Activated T-helper 17 cell treated with anti-CD3 and anti-CD28 coated beads, Interleukin-2, amount 50 U/mL, for 72 hours (primary cell): ENCODE measurements at regions not wholly inside any gene's neighbourhood (a gene's known extent, or its start where the extent isn't known, plus 50 kb on each side); places are given as distances from the start of the nearest gene placed in this dataset.
"Not testable (repeated sequence)": the region's sequence is repeated elsewhere in the genome, so short reads cannot be mapped to it uniquely, and the experiment has no call there.

Experiments
- ATAC-seq: fragments of 150-1000 bp; cut with Tn5 transposase; replicated peaks from 2 replicates; pipeline ENCODE4 v1.10.0; 2021; ENCODE audit warnings: mild to moderate bottlenecking, moderate library complexity
- H3K27ac Mint-ChIP-seq: one replicate; pipeline ENCODE4 v1.8.0; 2022; ENCODE audit warnings: mixed read lengths
- H3K27me3 Mint-ChIP-seq: one replicate; pipeline ENCODE4 v1.8.0; 2022; ENCODE audit warnings: mixed read lengths
- H3K36me3 Mint-ChIP-seq: one replicate; pipeline ENCODE4 v1.8.0; 2022; ENCODE audit warnings: low read depth, mild to moderate bottlenecking, mixed read lengths
- H3K4me1 Mint-ChIP-seq: one replicate; pipeline ENCODE4 v1.8.0; 2022; ENCODE audit warnings: mixed read lengths
- H3K4me3 Mint-ChIP-seq: one replicate; pipeline ENCODE4 v1.8.0; 2022; ENCODE audit warnings: mild to moderate bottlenecking, mixed read lengths
- H3K9me3 Mint-ChIP-seq: one replicate; pipeline ENCODE4 v1.8.0; 2022; ENCODE audit warnings: mixed read lengths

DNA sequence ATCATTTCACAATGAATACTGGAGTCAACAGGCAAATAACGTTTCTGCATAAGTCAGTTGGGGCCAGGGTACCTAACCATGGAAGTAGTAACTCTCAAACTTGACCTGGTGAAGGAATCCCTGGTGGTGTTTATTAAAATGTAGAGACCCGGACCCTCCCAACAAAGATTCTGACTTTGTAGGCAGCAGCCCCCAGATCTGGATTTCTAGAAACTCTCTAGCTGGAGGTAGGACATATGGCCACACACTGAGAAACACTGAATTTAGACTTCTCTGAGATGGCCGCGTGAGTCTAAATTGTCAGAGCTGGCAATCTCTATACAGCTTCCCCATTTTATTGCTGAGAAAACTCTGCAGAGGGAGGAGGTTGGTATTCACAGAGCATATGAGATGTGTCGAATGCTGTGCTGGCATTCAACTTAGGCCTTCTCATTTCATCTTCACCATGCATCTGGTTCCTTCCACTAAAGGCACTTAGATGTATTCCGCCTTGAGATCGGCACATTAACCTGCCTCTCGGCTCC, 278.1 kb downstream of the CYRIA start:
- Mint-ChIP-seq H3K4me1 (no peaks in the 10 kb centered on the region), H3K27me3 (peaks cover 6% of the 10 kb centered on the region), H3K9me3 (peaks cover 7% of the 10 kb centered on the region), H3K27ac (no peak overlapping the region), H3K4me3 (no peak overlapping the region), H3K36me3 (no peaks in the 10 kb centered on the region)
- no peak for ATAC-seq

DNA sequence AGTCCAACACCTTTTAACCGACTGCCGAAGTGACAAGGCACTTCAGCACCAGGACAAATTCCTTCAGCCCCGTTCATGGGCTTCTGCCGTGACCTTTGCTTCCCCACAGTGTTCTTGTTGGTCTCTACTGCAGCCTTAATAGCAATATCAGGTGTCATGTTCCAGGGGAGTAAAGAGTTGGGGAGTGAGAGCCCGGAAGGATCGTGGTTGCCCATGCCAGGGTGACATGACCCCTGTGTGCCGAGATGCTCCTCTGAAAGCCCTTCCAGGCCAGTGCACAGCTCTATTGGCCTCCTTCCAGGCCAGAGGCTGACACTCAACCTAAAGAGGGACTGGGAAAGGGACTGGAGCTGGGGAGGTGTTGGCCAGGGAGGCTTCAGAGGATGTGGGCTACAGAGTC, 279.2 kb downstream of the CYRIA start:
- Mint-ChIP-seq H3K27ac (no peak overlapping the region), H3K36me3 (no peaks in the 10 kb centered on the region), H3K9me3 (peaks cover 6% of the 10 kb centered on the region), H3K4me1 (no peaks in the 10 kb centered on the region), H3K4me3 (no peak overlapping the region), H3K27me3 (peaks cover 4% of the 10 kb centered on the region)
- ATAC-seq: no peak

- no peaks in the 10 kb centered on the region for H3K36me3 Mint-ChIP-seq
- H3K4me3 Mint-ChIP-seq: no peak overlapping the region
- no peak for ATAC-seq
- H3K4me1 Mint-ChIP-seq: no peaks in the 10 kb centered on the region
- no peak overlapping the region for H3K27ac Mint-ChIP-seq
- H3K27me3 Mint-ChIP-seq: peaks cover 8% of the 10 kb centered on the region
- peaks cover 4% of the 10 kb centered on the region for H3K9me3 Mint-ChIP-seq
Observed at GRCh38 chr2:16386031-16386430, 279.6 kb downstream of the CYRIA start.

- H3K36me3 Mint-ChIP-seq: no peaks in the 10 kb centered on the region
- no peak overlapping the region for H3K27ac Mint-ChIP-seq
- H3K4me3 Mint-ChIP-seq: no peak overlapping the region
- H3K27me3 Mint-ChIP-seq: peaks cover 8% of the 10 kb centered on the region
- H3K4me1 Mint-ChIP-seq: no peaks in the 10 kb centered on the region
- peaks cover 4% of the 10 kb centered on the region for H3K9me3 Mint-ChIP-seq
- no peak for ATAC-seq
Observed at GRCh38 chr2:16385341-16385740, 280.3 kb downstream of the CYRIA start.

DNA sequence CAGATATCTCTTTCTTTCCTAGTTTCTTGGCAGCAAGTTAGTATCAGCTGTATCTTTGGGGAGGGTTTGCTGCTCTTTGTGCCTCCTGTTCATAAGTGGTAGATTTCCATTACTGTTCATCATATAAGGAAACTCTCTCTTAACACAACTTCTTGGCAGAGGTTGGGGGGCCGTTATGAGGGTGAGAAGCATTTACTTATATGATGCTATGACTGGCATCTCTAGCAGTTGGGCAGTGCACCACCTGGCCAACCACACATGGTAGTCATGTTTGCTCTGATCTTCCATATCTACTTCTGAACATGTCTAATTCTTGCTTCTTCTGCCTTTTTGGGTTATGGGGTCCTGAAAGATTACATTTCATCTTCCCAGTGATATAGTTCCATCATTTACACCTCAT, 282.2 kb downstream of the CYRIA start:
- Mint-ChIP-seq H3K9me3 (peaks cover 4% of the 10 kb centered on the region), H3K27me3 (peaks cover 8% of the 10 kb centered on the region), H3K27ac (no peak overlapping the region), H3K36me3 (no peaks in the 10 kb centered on the region), H3K4me1 (no peaks in the 10 kb centered on the region), H3K4me3 (no peak overlapping the region)
- no peak for ATAC-seq

DNA sequence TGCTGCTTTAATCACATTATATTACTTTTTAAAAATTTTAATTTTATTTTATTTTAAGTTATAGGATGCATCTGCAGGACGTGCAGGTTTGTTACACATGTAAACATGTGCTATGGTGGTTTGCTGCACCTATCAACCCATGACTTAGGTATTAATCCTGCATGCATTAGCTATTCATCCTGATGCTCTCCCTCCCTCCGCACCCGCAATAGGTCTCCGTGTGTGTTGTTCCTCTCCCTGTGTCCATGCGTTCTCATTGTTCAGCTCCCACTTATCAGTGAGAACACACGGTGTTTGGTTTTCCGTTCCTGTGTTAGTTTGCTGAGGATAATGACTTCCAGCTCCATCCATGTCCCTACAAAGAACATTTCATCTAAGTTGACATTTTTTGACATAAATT, 283.2 kb downstream of the CYRIA start:
- no peak for ATAC-seq
- H3K27ac Mint-ChIP-seq: no peak overlapping the region
- peaks cover 7% of the 10 kb centered on the region for H3K9me3 Mint-ChIP-seq
- no peak overlapping the region for H3K4me3 Mint-ChIP-seq
- peaks cover 8% of the 10 kb centered on the region for H3K27me3 Mint-ChIP-seq
- no peaks in the 10 kb centered on the region for H3K36me3 Mint-ChIP-seq
- no peaks in the 10 kb centered on the region for H3K4me1 Mint-ChIP-seq

- no peak overlapping the region for H3K27ac Mint-ChIP-seq
- H3K36me3 Mint-ChIP-seq: no peaks in the 10 kb centered on the region
- H3K27me3 Mint-ChIP-seq: peaks cover 8% of the 10 kb centered on the region
- H3K4me3 Mint-ChIP-seq: no peak overlapping the region
- ATAC-seq: no peak
- no peaks in the 10 kb centered on the region for H3K4me1 Mint-ChIP-seq
- H3K9me3 Mint-ChIP-seq: peaks cover 7% of the 10 kb centered on the region
Observed at GRCh38 chr2:16381511-16381910, 284.1 kb downstream of the CYRIA start.

DNA sequence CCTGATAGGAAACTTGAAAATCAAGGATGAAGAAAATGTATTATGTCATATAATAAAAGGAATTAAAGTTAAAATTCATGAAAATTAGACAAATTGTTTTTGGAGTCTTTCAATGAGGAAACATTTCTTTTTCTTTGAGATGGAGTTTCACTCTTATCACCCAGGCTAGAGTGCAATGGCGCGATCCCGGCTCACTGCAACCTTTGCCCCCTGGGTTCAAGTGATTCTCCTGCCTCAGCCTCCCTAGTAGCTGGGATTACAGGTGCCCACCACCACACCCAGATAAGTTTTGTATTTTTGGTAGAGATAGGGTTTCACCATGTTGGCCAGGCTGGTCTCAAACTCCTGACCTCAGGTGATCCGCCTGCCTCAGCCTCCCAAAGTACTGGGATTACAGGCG, 285.7 kb downstream of the CYRIA start:
- ATAC-seq, H3K27ac Mint-ChIP-seq, H3K4me3 Mint-ChIP-seq, H3K27me3 Mint-ChIP-seq, H3K4me1 Mint-ChIP-seq, H3K36me3 Mint-ChIP-seq, H3K9me3 Mint-ChIP-seq: not testable (repeated sequence)

GRCh38 chr2:16379061-16379460, 286.6 kb downstream of the CYRIA start:
- H3K27ac Mint-ChIP-seq, H3K4me3 Mint-ChIP-seq, ATAC-seq, H3K4me1 Mint-ChIP-seq, H3K36me3 Mint-ChIP-seq, H3K9me3 Mint-ChIP-seq, H3K27me3 Mint-ChIP-seq: not testable (repeated sequence)

DNA sequence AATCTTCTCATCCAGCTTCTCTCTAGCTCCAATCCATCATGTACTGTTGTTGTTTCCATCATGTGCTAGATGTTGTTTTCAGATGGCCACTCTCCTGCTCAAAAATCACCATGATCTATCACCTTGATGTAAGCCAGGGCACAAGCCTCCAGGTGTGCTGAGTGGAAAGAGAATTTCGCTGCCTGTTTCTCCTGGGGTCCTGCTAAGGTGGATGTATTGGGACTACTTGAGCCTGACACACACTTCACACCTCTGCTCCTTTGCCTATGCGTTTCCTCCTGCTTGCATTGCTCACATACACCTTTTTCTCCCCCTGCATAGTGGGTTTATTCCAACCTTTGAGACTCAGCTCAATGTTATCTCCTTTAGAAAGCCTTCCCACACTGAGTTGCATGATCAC, 287.6 kb downstream of the CYRIA start:
- H3K36me3 Mint-ChIP-seq: no peaks in the 10 kb centered on the region
- H3K9me3 Mint-ChIP-seq: peaks cover 3% of the 10 kb centered on the region
- no peaks in the 10 kb centered on the region for H3K4me1 Mint-ChIP-seq
- no peak overlapping the region for H3K4me3 Mint-ChIP-seq
- no peak for ATAC-seq
- no peak overlapping the region for H3K27ac Mint-ChIP-seq
- peaks cover 4% of the 10 kb centered on the region for H3K27me3 Mint-ChIP-seq

DNA sequence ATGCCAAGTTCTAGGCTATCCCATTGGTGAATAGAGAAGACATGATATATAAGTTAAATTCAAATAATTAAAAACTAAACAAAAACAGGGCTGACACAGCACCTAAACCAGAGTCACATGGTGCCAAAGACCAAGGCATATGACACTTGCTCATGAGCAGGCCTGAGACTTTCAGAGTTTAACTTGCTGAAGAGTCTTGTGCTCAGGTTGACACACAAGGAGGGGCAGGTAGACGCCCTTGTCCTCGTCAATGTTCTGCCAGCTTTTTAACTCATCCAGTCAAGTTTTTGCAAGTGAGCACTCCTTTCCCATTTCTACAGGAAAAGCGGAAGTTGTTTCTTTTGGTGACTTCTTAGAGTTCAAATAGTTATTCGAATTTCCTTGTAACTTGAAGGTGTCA, 289.7 kb downstream of the CYRIA start:
- Mint-ChIP-seq H3K36me3 (no peaks in the 10 kb centered on the region), H3K27ac (no peak overlapping the region), H3K4me3 (no peak overlapping the region), H3K4me1 (no peaks in the 10 kb centered on the region), H3K27me3 (no peaks in the 10 kb centered on the region), H3K9me3 (peaks cover 3% of the 10 kb centered on the region)
- no peak for ATAC-seq

DNA sequence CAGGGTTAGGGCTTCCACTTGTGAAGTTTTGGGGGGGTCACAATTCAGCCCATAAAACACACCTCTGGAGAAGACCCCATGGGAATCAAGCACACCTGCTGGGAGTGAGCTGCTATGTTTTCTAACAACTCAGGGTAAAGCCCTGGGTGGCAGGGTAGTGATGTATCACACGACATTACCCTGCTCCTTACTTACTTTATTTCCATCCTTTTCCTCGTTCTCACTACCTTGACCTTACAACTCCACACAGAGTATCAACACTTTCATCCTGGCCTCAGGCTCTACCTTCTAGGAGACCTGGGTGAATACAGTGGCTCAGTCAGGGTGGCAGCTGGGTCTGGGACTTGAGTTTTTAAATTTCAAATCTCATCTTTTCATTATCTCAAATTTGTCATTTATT, 290.3 kb downstream of the CYRIA start:
- no peak overlapping the region for H3K4me3 Mint-ChIP-seq
- no peak for ATAC-seq

GRCh38 chr2:16374671-16375070, 291.0 kb downstream of the CYRIA start:
- no peak for ATAC-seq
- Mint-ChIP-seq H3K36me3 (no peaks in the 10 kb centered on the region), H3K4me3 (no peak overlapping the region), H3K27me3 (no peaks in the 10 kb centered on the region), H3K9me3 (peaks cover 3% of the 10 kb centered on the region), H3K4me1 (no peaks in the 10 kb centered on the region), H3K27ac (no peak overlapping the region)

More for the DNA sequence above, 290.3 kb downstream of the CYRIA start:
- Mint-ChIP-seq H3K27ac (no peak overlapping the region), H3K9me3 (peaks cover 3% of the 10 kb centered on the region), H3K4me1 (no peaks in the 10 kb centered on the region), H3K36me3 (no peaks in the 10 kb centered on the region), H3K27me3 (no peaks in the 10 kb centered on the region)

- H3K27ac Mint-ChIP-seq: no peak overlapping the region
- no peaks in the 10 kb centered on the region for H3K27me3 Mint-ChIP-seq
- H3K4me1 Mint-ChIP-seq: no peaks in the 10 kb centered on the region
- peaks cover 2% of the 10 kb centered on the region for H3K9me3 Mint-ChIP-seq
- H3K4me3 Mint-ChIP-seq: no peak overlapping the region
- H3K36me3 Mint-ChIP-seq: no peaks in the 10 kb centered on the region
- ATAC-seq: no peak
Observed at GRCh38 chr2:16373341-16373740, 292.3 kb downstream of the CYRIA start.

- Mint-ChIP-seq H3K36me3 (no peaks in the 10 kb centered on the region), H3K4me1 (no peaks in the 10 kb centered on the region), H3K4me3 (no peak overlapping the region), H3K9me3 (no peaks in the 10 kb centered on the region), H3K27me3 (no peaks in the 10 kb centered on the region), H3K27ac (no peak overlapping the region)
- no peak for ATAC-seq
Observed at GRCh38 chr2:16371751-16372150, 293.9 kb downstream of the CYRIA start.

DNA sequence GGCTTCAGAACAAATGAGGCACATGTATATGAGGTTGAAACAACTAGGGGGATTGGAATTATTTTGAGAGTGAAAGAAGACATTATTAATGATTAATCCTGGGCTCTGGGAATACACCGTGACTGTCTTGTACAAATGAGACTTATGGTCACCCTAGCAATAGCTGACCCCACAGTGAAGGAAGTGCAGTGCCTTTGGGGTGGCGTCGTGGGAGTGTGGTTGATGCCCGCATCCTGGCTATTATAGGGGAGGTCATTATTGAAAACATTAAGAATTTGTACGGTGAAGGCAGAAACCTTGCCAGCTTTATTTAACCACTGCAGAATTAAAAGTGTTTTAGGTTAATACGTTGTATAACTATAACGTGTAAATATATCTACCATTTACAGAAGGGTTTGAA, 296.7 kb downstream of the CYRIA start:
- Mint-ChIP-seq H3K9me3 (no peaks in the 10 kb centered on the region), H3K27me3 (no peaks in the 10 kb centered on the region), H3K4me3 (no peak overlapping the region), H3K4me1 (no peaks in the 10 kb centered on the region), H3K36me3 (no peaks in the 10 kb centered on the region), H3K27ac (no peak overlapping the region)
- no peak for ATAC-seq
